ENCODE measurements at regions not wholly inside any gene's neighbourhood (a gene's known extent, or its start where the extent isn't known, plus 50 kb on each side); places are given as distances from the start of the nearest gene placed in this dataset.
"Not testable (repeated sequence)": the region's sequence is repeated elsewhere in the genome, so short reads cannot be mapped to it uniquely, and the experiment has no call there.

GRCh38 chr17:34055606-34056005 lies 199.5 kb upstream of the CCL2 start:
- H3K36me3 Mint-ChIP-seq: no peaks in the 10 kb centered on the region
- DNase-seq (no peak), ATAC-seq (ENCODE audit: low read depth in 2 of 2) (no peak)
- H3K27me3 Mint-ChIP-seq: peaks cover 21 to 40% (median 29%) of the 10 kb centered on the region in 3 donors
- H3K9me3 Mint-ChIP-seq: peaks cover 0 to 27% (median 8%) of the 10 kb centered on the region in 7 donors
- no peak overlapping the region for H3K27ac Mint-ChIP-seq
- no peaks in the 10 kb centered on the region for H3K4me1 Mint-ChIP-seq
- H3K4me3 Mint-ChIP-seq: no peak overlapping the region

- Mint-ChIP-seq H3K4me3 (no peak overlapping the region), H3K27me3 (peaks cover 22 to 33% (median 25%) of the 10 kb centered on the region in 3 donors), H3K9me3 (peaks cover 0 to 35% (median 14%) of the 10 kb centered on the region in 7 donors), H3K36me3 (no peaks in the 10 kb centered on the region), H3K4me1 (no peaks in the 10 kb centered on the region), H3K27ac (no peak overlapping the region)
- DNase-seq: no peak
- ATAC-seq (ENCODE audit: low read depth in 2 of 2): no peak
Observed at GRCh38 chr17:34059423-34060220, 195.5 kb upstream of the CCL2 start.

- H3K27ac Mint-ChIP-seq: no peak overlapping the region
- H3K9me3 Mint-ChIP-seq: peaks cover 1 to 11% (median 5%) of the 10 kb centered on the region in 7 donors
- no peaks in the 10 kb centered on the region for H3K4me1 Mint-ChIP-seq
- ATAC-seq (ENCODE audit: low read depth in 2 of 2) (no peak), DNase-seq (no peak)
- no peaks in the 10 kb centered on the region for H3K36me3 Mint-ChIP-seq
- H3K27me3 Mint-ChIP-seq: peaks cover 0 to 18% (median 9%) of the 10 kb centered on the region in 3 donors
- no peak overlapping the region for H3K4me3 Mint-ChIP-seq
Observed at GRCh38 chr17:34066528-34066927, 188.6 kb upstream of the CCL2 start.

- H3K4me1 Mint-ChIP-seq: no peaks in the 10 kb centered on the region
- peaks cover 4 to 14% (median 6%) of the 10 kb centered on the region in 7 donors for H3K9me3 Mint-ChIP-seq
- peaks cover 0 to 22% (median 9%) of the 10 kb centered on the region in 3 donors for H3K27me3 Mint-ChIP-seq
- H3K4me3 Mint-ChIP-seq: no peak overlapping the region
- DNase-seq: no peak
- ATAC-seq (ENCODE audit: low read depth in 2 of 2): no peak
- no peak overlapping the region for H3K27ac Mint-ChIP-seq
- no peaks in the 10 kb centered on the region for H3K36me3 Mint-ChIP-seq
Observed at GRCh38 chr17:34067011-34067410, 188.1 kb upstream of the CCL2 start.

GRCh38 chr17:34068571-34068970 lies 186.5 kb upstream of the CCL2 start:
- Mint-ChIP-seq H3K4me3 (no peak overlapping the region), H3K27ac (no peak overlapping the region), H3K4me1 (no peaks in the 10 kb centered on the region), H3K27me3 (peaks cover 0 to 17% (median 9%) of the 10 kb centered on the region in 3 donors), H3K36me3 (no peaks in the 10 kb centered on the region), H3K9me3 (peaks cover 3 to 10% (median 5%) of the 10 kb centered on the region in 7 donors)
- DNase-seq (no peak), ATAC-seq (ENCODE audit: low read depth in 2 of 2) (no peak)

- Mint-ChIP-seq H3K27ac (no peak overlapping the region), H3K36me3 (no peaks in the 10 kb centered on the region), H3K4me1 (no peaks in the 10 kb centered on the region), H3K9me3 (peaks cover 0 to 8% (median 4%) of the 10 kb centered on the region in 7 donors), H3K27me3 (peaks cover 0 to 9% (median 5%) of the 10 kb centered on the region in 3 donors), H3K4me3 (no peak overlapping the region)
- DNase-seq: no peak
- ATAC-seq (ENCODE audit: low read depth in 2 of 2): no peak
Observed at GRCh38 chr17:34070712-34071111, 184.4 kb upstream of the CCL2 start.

GRCh38 chr17:34071886-34072420 lies 183.1 kb upstream of the CCL2 start:
- Mint-ChIP-seq H3K27me3 (peaks cover 0 to 20% (median 13%) of the 10 kb centered on the region in 3 donors), H3K4me3 (no peak overlapping the region), H3K9me3 (peaks cover 0 to 9% (median 4%) of the 10 kb centered on the region in 7 donors), H3K36me3 (no peaks in the 10 kb centered on the region), H3K4me1 (no peaks in the 10 kb centered on the region), H3K27ac (no peak overlapping the region)
- ATAC-seq (ENCODE audit: low read depth in 2 of 2) (no peak), DNase-seq (no peak)

GRCh38 chr17:34075076-34075475 lies 180.0 kb upstream of the CCL2 start:
- H3K4me1 Mint-ChIP-seq: no peaks in the 10 kb centered on the region
- no peak for ATAC-seq (ENCODE audit: low read depth in 2 of 2)
- H3K27me3 Mint-ChIP-seq: peaks cover 14 to 31% (median 24%) of the 10 kb centered on the region in 3 donors
- H3K9me3 Mint-ChIP-seq: peaks cover 0 to 9% (median 5%) of the 10 kb centered on the region in 7 donors
- no peak for DNase-seq
- no peak overlapping the region for H3K27ac Mint-ChIP-seq
- H3K36me3 Mint-ChIP-seq: no peaks in the 10 kb centered on the region
- H3K4me3 Mint-ChIP-seq: no peak overlapping the region

- Mint-ChIP-seq H3K27me3 (peaks cover 17 to 31% (median 20%) of the 10 kb centered on the region in 3 donors), H3K4me3 (no peak overlapping the region), H3K4me1 (no peaks in the 10 kb centered on the region), H3K9me3 (peaks cover 0 to 8% (median 0%) of the 10 kb centered on the region in 7 donors), H3K36me3 (no peaks in the 10 kb centered on the region), H3K27ac (no peak overlapping the region)
- ATAC-seq (ENCODE audit: low read depth in 2 of 2): no peak
- DNase-seq: no peak
Observed at GRCh38 chr17:34076743-34077631, 178.1 kb upstream of the CCL2 start.

- Mint-ChIP-seq H3K4me3 (no peak overlapping the region), H3K9me3 (peaks cover 0 to 7% (median 0%) of the 10 kb centered on the region in 7 donors), H3K4me1 (no peaks in the 10 kb centered on the region), H3K36me3 (no peaks in the 10 kb centered on the region), H3K27me3 (peaks cover 15 to 26% (median 17%) of the 10 kb centered on the region in 3 donors), H3K27ac (peak overlapping the region in 1 of 6 donors; percentile 29)
- ATAC-seq (ENCODE audit: low read depth in 2 of 2) (no peak), DNase-seq (no peak)
Observed at GRCh38 chr17:34081269-34081668, 173.8 kb upstream of the CCL2 start.

GRCh38 chr17:34082404-34082803 lies 172.7 kb upstream of the CCL2 start:
- no peak overlapping the region for H3K4me3 Mint-ChIP-seq
- peaks cover 9 to 20% (median 17%) of the 10 kb centered on the region in 3 donors for H3K27me3 Mint-ChIP-seq
- no peak overlapping the region for H3K27ac Mint-ChIP-seq
- no peak for ATAC-seq (ENCODE audit: low read depth in 2 of 2)
- no peaks in the 10 kb centered on the region for H3K36me3 Mint-ChIP-seq
- H3K9me3 Mint-ChIP-seq: peaks cover 0 to 5% (median 0%) of the 10 kb centered on the region in 7 donors
- H3K4me1 Mint-ChIP-seq: no peaks in the 10 kb centered on the region
- no peak for DNase-seq

- not testable (repeated sequence) for DNase-seq; H3K4me3 Mint-ChIP-seq; ATAC-seq (ENCODE audit: low read depth in 2 of 2); H3K36me3 Mint-ChIP-seq; H3K27ac Mint-ChIP-seq; H3K4me1 Mint-ChIP-seq; H3K9me3 Mint-ChIP-seq
- H3K27me3 Mint-ChIP-seq: peaks cover 13 to 29% (median 15%) of the 10 kb centered on the region in 3 donors
Observed at GRCh38 chr17:34089042-34089441, 166.0 kb upstream of the CCL2 start.

GRCh38 chr17:34090593-34090992 lies 164.5 kb upstream of the CCL2 start:
- DNase-seq: no peak
- no peak for ATAC-seq (ENCODE audit: low read depth in 2 of 2)
- Mint-ChIP-seq H3K4me3 (no peak overlapping the region), H3K9me3 (peaks cover 0 to 2% (median 0%) of the 10 kb centered on the region in 7 donors), H3K27ac (no peak overlapping the region), H3K4me1 (no peaks in the 10 kb centered on the region), H3K36me3 (no peaks in the 10 kb centered on the region), H3K27me3 (peaks cover 13 to 32% (median 15%) of the 10 kb centered on the region in 3 donors)
